Endodermal cell (in vitro differentiated cells): ENCODE measurements at regions not wholly inside any gene's neighbourhood (a gene's known extent, or its start where the extent isn't known, plus 50 kb on each side); places are given as distances from the start of the nearest gene placed in this dataset.
A peak's percentile ranks its signal among the peaks of the same experiment; 100 is the strongest.
"Not testable (repeated sequence)": the region's sequence is repeated elsewhere in the genome, so short reads cannot be mapped to it uniquely, and the experiment has no call there.

ENCODE experiments used
- DNase-seq: peaks from one replicate; pipeline ENCODE4 v3.0.0-alpha.2; 2017
- H3K27ac ChIP-seq: 2 replicates; pipeline ENCODE4 v1.5.1; 2013; ENCODE audit warnings: mild to moderate bottlenecking, low read depth, low read length, moderate library complexity
- H3K27me3 ChIP-seq: 2 replicates; pipeline ENCODE4 v1.6.1; 2013; ENCODE audit warnings: mild to moderate bottlenecking, low read length, moderate library complexity; ENCODE audit not compliant: insufficient read depth, control insufficient read depth, poor library complexity, severe bottlenecking
- H3K36me3 ChIP-seq: 2 replicates; pipeline ENCODE4 v1.7.0; 2013; ENCODE audit warnings: mild to moderate bottlenecking, low read length, moderate library complexity; ENCODE audit not compliant: control insufficient read depth, insufficient read depth
- H3K4me1 ChIP-seq: one replicate; pipeline ENCODE4 v1.7.0; 2013; ENCODE audit warnings: low read length; ENCODE audit not compliant: control insufficient read depth, insufficient read depth
- H3K4me3 ChIP-seq: 2 replicates; pipeline ENCODE4 v1.5.1; 2013; ENCODE audit warnings: mild to moderate bottlenecking, low read length, moderate library complexity
- H3K9ac ChIP-seq: 2 replicates; pipeline ENCODE4 v1.6.1; 2013; ENCODE audit warnings: mild to moderate bottlenecking, low read length, moderate library complexity; ENCODE audit not compliant: poor library complexity, severe bottlenecking; ENCODE audit errors: extremely low read depth
- H3K9me3 ChIP-seq: 2 replicates; pipeline ENCODE4 v1.6.1; 2013; ENCODE audit warnings: mild to moderate bottlenecking, low read length, moderate library complexity; ENCODE audit not compliant: control insufficient read depth
- H3K27ac Mint-ChIP-seq: 2 replicates; pipeline ENCODE4 v1.8.0; 2020; ENCODE audit warnings: mixed read lengths
- H3K27me3 Mint-ChIP-seq: 2 replicates; pipeline ENCODE4 v1.8.0; 2021; ENCODE audit warnings: mild to moderate bottlenecking, mixed read lengths; ENCODE audit not compliant: insufficient read depth
- H3K36me3 Mint-ChIP-seq: 2 replicates; pipeline ENCODE4 v1.8.0; 2020; ENCODE audit warnings: low read depth, mixed read lengths
- H3K4me1 Mint-ChIP-seq: 2 replicates; pipeline ENCODE4 v1.8.0; 2020; ENCODE audit warnings: mixed read lengths
- H3K4me3 Mint-ChIP-seq: 2 replicates; pipeline ENCODE4 v1.8.0; 2020; ENCODE audit warnings: mild to moderate bottlenecking, moderate library complexity, mixed read lengths
- H3K9me3 Mint-ChIP-seq: 2 replicates; pipeline ENCODE4 v1.8.0; 2020; ENCODE audit warnings: mild to moderate bottlenecking, mixed read lengths
- WGBS, 2 experiments: methylation state at CpG; one replicate each; pipeline versions ENCODE4 v1.1.5 to v1.1.7; 2013; ENCODE audit warnings: missing lambda C conversion rate in 2 of 2, mixed read lengths in 1 of 2; ENCODE audit not compliant: insufficient coverage in 1 of 2, insufficient read length in 1 of 2; 5-methylcytosine and 5-hydroxymethylcytosine counted together
- TF ChIP-seq, protein P1 (sequence below): fragments of 200-600 bp; sonication (generic); conservative IDR thresholded peaks from 2 replicates; pipeline ENCODE4 v1.5.0; 2021; ENCODE audit warnings: antibody characterized with exemption, mild to moderate bottlenecking

GRCh38 chr21:31788581-31788980 is 56.7 kb upstream of the SCAF4 start:
- H3K27ac Mint-ChIP-seq = no peak overlapping the region
- no peak overlapping the region for H3K9ac ChIP-seq
- no peak overlapping the region for H3K4me3 Mint-ChIP-seq
- H3K36me3 ChIP-seq = no peaks in the 10 kb centered on the region
- TF ChIP-seq, protein P1, sequence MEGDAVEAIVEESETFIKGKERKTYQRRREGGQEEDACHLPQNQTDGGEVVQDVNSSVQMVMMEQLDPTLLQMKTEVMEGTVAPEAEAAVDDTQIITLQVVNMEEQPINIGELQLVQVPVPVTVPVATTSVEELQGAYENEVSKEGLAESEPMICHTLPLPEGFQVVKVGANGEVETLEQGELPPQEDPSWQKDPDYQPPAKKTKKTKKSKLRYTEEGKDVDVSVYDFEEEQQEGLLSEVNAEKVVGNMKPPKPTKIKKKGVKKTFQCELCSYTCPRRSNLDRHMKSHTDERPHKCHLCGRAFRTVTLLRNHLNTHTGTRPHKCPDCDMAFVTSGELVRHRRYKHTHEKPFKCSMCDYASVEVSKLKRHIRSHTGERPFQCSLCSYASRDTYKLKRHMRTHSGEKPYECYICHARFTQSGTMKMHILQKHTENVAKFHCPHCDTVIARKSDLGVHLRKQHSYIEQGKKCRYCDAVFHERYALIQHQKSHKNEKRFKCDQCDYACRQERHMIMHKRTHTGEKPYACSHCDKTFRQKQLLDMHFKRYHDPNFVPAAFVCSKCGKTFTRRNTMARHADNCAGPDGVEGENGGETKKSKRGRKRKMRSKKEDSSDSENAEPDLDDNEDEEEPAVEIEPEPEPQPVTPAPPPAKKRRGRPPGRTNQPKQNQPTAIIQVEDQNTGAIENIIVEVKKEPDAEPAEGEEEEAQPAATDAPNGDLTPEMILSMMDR = no peak
- H3K4me1 ChIP-seq = no peaks in the 10 kb centered on the region
- no peaks in the 10 kb centered on the region for H3K27me3 ChIP-seq
- H3K27ac ChIP-seq = no peak overlapping the region
- H3K9me3 Mint-ChIP-seq = peaks cover 13% of the 10 kb centered on the region
- H3K4me1 Mint-ChIP-seq = peaks cover 3% of the 10 kb centered on the region
- H3K9me3 ChIP-seq = peaks cover 17% of the 10 kb centered on the region
- no peaks in the 10 kb centered on the region for H3K27me3 Mint-ChIP-seq
- no peak overlapping the region for H3K4me3 ChIP-seq
- WGBS, 2 experiments = 91 to 100% methylated on average over 2 to 3 of the region's 4 CpGs
- DNase-seq = no peak
- no peaks in the 10 kb centered on the region for H3K36me3 Mint-ChIP-seq

GRCh38 chr21:31787691-31788090 is 55.8 kb upstream of the SCAF4 start:
- WGBS, 2 experiments = 92 to 97% methylated on average over 5 to 7 of the region's 7 CpGs
- not testable (repeated sequence) for H3K27ac Mint-ChIP-seq, H3K9ac ChIP-seq

DNA sequence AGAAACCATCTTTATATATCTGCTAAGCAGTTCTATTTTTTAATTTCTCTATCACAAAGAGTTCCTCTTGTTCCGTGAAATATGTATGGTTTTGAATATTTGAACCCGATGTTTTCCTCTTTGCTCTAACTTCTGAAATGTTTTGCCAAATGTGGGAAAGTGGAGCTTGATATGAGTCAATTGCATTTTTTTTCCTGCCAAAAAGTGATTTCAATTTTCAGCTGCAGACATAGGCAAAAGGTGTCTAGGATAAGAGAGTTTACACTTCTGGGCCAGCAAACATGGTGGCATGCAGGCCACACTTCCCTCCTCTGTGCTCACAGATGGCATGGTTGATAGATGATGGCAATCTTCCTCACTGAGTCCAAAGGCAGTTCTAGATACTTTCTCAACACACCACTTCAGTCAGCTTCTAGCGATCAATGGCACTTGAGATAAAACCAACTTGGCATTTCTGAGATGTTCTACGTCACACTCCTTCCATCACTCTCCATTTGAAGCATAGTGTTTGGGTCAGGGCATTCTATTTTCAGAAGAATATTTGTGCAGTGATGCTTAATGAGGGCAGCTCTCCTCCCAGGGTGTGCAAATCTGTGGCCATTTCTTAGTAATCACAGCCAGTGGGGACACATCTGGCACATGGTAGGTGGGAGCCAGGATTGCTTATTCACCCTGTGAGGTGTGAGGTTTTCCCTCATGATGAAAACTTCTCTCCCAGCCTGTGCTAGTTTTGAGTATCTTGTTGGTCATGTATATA is 54.4 kb upstream of the SCAF4 start:
- no peak overlapping the region for H3K27ac Mint-ChIP-seq
- WGBS, 2 experiments = 73 to 78% methylated on average over 3 to 4 of the region's 4 CpGs
- H3K4me3 Mint-ChIP-seq = no peak overlapping the region
- no peaks in the 10 kb centered on the region for H3K36me3 Mint-ChIP-seq
- no peak overlapping the region for H3K9ac ChIP-seq
- peaks cover 7% of the 10 kb centered on the region for H3K27me3 ChIP-seq
- no peaks in the 10 kb centered on the region for H3K4me1 ChIP-seq
- TF ChIP-seq, protein P1 = peak; percentile 8
- no peak for DNase-seq
- no peaks in the 10 kb centered on the region for H3K36me3 ChIP-seq
- H3K27me3 Mint-ChIP-seq = peaks cover 12% of the 10 kb centered on the region
- H3K27ac ChIP-seq = no peak overlapping the region
- H3K9me3 Mint-ChIP-seq = peaks cover 13% of the 10 kb centered on the region
- H3K9me3 ChIP-seq = peaks cover 17% of the 10 kb centered on the region
- no peak overlapping the region for H3K4me3 ChIP-seq
- H3K4me1 Mint-ChIP-seq = no peaks in the 10 kb centered on the region

More at GRCh38 chr21:31787691-31788090, 55.8 kb upstream of the SCAF4 start:
- H3K9me3 Mint-ChIP-seq = peaks cover 13% of the 10 kb centered on the region
- H3K4me3 Mint-ChIP-seq, H3K36me3 ChIP-seq, H3K27ac ChIP-seq, H3K4me1 ChIP-seq, H3K4me1 Mint-ChIP-seq, H3K27me3 ChIP-seq, H3K4me3 ChIP-seq, H3K36me3 Mint-ChIP-seq, DNase-seq, H3K27me3 Mint-ChIP-seq: not testable (repeated sequence)
- peaks cover 17% of the 10 kb centered on the region for H3K9me3 ChIP-seq
